Duodenal mucosa (tissue), 2 donors: ENCODE measurements at regions not wholly inside any gene's neighbourhood (a gene's known extent, or its start where the extent isn't known, plus 50 kb on each side); places are given as distances from the start of the nearest gene placed in this dataset.

Source experiments
- H3K27ac ChIP-seq: one replicate; pipeline ENCODE4 v1.7.0; 2013; ENCODE audit warnings: low read depth, low read length
- H3K27me3 ChIP-seq, 2 donors: one replicate each; pipeline ENCODE4 v1.7.0; 2013; ENCODE audit warnings: low read length in 2 of 2, control low read depth in 1 of 2; ENCODE audit not compliant: insufficient read depth in 2 of 2, control insufficient read depth in 1 of 2
- H3K36me3 ChIP-seq, 2 donors: one replicate each; pipeline ENCODE4 v1.7.0; 2013; ENCODE audit warnings: low read length in 2 of 2, control low read depth in 1 of 2; ENCODE audit not compliant: insufficient read depth in 2 of 2, control insufficient read depth in 1 of 2
- H3K4me1 ChIP-seq, 2 donors: one replicate each; pipeline ENCODE4 v1.7.0; 2013; ENCODE audit warnings: low read length in 2 of 2, control low read depth in 1 of 2; ENCODE audit not compliant: insufficient read depth in 2 of 2, control insufficient read depth in 1 of 2
- H3K4me3 ChIP-seq, 2 donors: one replicate each; pipeline ENCODE4 v1.7.0; 2013; ENCODE audit warnings: low read length in 2 of 2, low read depth in 1 of 2
- H3K9ac ChIP-seq, 2 donors: one replicate each; pipeline ENCODE4 v1.7.0; 2013; ENCODE audit warnings: low read length in 2 of 2, low read depth in 1 of 2
- H3K9me3 ChIP-seq, 2 donors: one replicate each; pipeline ENCODE4 v1.7.0; 2013; ENCODE audit warnings: low read length in 2 of 2, control low read depth in 1 of 2; ENCODE audit not compliant: control insufficient read depth in 1 of 2

DNA sequence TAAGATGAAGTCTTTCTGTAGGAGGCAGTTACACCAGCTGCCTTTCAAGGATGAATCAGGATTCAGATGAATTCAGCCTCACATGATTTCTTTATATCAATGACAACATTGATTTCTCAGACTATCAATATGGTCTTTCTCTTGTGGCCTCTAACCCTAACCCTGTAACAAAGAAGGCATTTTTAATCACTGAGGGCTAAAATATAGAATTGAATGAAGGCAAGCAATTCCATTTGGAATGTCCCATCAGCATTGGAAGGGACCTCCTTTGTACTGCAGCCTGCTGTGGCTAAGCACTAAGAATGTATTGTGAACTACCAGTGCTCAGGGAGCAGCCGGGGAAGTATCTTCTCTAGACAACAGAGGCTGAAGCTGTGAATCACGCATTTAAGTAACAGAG lies 90.6 kb upstream of the FRMD6 start:
- H3K4me1 ChIP-seq = no peaks in the 10 kb centered on the region
- H3K27me3 ChIP-seq = no peaks in the 10 kb centered on the region
- no peaks in the 10 kb centered on the region for H3K36me3 ChIP-seq
- no peaks in the 10 kb centered on the region for H3K9me3 ChIP-seq
- H3K9ac ChIP-seq = no peak overlapping the region
- H3K27ac ChIP-seq = no peak overlapping the region
- H3K4me3 ChIP-seq = no peak overlapping the region

DNA sequence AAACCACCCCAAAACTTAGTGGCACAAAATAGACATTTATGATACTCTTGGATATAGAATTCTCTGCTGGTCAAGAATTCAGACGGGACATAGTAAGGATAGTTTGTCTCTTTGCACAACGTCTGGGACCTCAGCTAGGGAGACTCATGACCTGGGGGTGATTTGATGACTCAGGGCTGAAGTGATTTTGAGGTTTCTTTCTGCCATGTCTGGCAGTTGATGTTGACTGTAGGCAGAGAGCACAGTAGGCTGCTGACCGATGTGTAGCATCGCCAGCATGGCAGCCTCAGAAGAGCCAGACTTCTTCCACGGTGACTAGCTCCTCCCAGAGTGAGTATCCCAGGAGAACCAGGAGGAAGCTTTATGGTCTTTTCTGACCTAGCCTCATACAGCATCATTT lies 88.9 kb upstream of the FRMD6 start:
- H3K9ac ChIP-seq = no peak overlapping the region
- no peak overlapping the region for H3K4me3 ChIP-seq

DNA sequence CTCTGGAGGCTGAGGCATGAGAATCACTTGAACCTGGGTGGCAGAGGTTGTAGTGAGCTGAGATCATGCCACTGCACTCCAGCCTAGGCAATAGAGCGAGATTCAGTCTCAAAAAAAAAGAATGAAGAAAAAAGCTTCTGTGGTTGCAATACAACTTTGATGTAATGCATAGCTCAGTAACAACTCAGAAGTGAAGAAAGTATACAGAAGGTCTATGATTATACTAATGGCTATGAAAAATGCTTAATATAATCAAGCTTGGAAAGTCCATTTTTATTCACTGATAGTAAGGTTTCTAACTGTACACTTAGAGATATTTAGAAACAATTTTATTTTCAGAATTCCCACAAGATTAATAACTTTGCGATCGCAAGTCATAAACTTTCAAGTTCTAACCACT lies 88.2 kb upstream of the FRMD6 start:
- Histone ChIP-seq H3K27ac (no peak overlapping the region), H3K27me3 (no peaks in the 10 kb centered on the region), H3K4me3 (no peak overlapping the region), H3K36me3 (no peaks in the 10 kb centered on the region), H3K9me3 (no peaks in the 10 kb centered on the region), H3K4me1 (no peaks in the 10 kb centered on the region), H3K9ac (no peak overlapping the region)

More for the DNA sequence above, 88.9 kb upstream of the FRMD6 start:
- no peaks in the 10 kb centered on the region for H3K36me3 ChIP-seq
- no peaks in the 10 kb centered on the region for H3K27me3 ChIP-seq
- no peaks in the 10 kb centered on the region for H3K4me1 ChIP-seq
- no peaks in the 10 kb centered on the region for H3K9me3 ChIP-seq
- no peak overlapping the region for H3K27ac ChIP-seq

DNA sequence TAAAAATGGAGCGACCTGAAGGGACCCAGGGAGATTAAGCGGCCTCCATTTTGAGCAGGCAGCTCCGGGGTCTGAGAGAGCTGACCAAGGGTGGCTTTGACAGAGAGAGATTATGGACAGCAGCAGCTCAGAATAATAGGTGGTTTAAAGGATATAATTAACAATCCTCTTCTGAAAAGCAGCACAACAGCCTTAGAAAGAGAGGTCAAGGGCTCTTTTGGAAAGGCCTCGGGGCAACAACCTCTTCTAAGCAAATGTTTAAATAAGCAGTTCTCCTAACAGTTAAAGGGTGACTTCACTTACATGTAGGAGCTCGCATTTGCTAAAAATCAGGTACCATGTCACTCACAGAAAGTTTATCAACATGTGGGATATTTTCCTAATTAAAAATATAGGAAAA lies 87.2 kb upstream of the FRMD6 start:
- Histone ChIP-seq H3K27ac (no peak overlapping the region), H3K9me3 (no peaks in the 10 kb centered on the region), H3K9ac (no peak overlapping the region), H3K4me1 (no peaks in the 10 kb centered on the region), H3K4me3 (no peak overlapping the region), H3K27me3 (no peaks in the 10 kb centered on the region), H3K36me3 (no peaks in the 10 kb centered on the region)

DNA sequence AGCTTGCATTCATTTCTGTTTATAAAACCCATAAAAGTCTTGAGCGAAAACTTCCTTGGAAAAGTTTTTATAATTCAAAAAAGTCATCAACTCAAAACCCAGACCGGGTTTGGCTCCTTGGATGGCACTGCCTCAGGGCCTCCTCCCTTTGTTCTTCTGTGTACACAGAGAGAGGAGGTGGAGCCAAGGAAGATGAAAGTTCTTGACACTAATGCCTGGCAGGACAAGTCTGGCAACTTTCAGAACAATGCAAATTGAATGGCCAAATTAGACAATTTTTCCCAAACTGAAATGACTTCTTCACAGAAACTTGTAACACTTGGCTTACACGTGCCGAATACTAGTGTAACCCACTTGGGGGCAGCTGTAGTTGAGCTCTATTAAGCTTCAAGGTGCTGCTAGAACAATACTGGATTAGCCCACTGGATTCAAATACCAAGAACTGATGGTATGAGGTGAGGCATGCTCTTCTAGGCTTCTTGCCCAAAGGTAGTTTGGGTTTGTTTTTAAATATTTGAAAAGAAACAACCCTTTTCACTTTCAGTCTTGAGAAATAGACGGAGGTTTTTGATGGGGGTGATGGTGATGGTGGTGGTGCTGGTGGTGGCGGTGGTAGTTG lies 86.6 kb upstream of the FRMD6 start:
- Histone ChIP-seq H3K4me1 (no peaks in the 10 kb centered on the region), H3K36me3 (no peaks in the 10 kb centered on the region), H3K4me3 (no peak overlapping the region), H3K9me3 (no peaks in the 10 kb centered on the region), H3K9ac (no peak overlapping the region), H3K27me3 (no peaks in the 10 kb centered on the region), H3K27ac (no peak overlapping the region)

DNA sequence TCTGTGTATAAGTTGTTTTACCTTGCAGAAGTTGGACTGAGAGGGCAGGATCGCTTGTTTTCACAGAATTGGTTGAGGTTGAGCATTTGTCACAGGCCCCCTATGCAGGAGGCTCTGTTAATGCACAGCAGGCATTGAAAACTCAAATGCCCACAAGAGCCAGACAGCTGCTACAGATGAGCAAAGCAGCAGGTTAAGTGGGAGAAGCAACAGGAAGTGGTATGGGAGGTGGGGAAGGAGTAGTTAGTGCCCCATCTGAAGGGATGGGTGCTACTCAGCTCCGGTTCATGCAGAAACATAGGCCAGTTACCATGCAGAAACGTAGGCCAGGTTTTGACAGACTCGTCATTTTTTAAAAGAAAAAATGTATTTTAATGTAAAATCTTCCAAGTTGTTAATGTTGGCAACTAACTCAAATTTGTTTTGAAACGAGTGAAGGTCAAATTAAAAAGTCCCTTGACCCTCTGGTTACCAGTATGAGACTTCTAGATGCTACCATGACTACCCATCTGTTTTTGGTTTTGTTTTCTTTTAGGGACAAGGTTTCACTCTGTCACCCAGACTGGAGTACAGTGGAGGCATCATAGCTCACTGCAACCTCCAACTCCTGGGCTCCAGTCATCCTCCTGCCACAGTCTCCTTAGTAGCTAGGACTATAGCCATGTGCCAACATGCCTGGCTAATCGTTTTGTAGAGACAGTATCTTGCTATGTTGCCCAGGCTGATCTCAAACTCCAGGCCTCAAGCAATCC lies 84.7 kb upstream of the FRMD6 start:
- Histone ChIP-seq H3K9me3 (no peaks in the 10 kb centered on the region), H3K4me3 (no peak overlapping the region), H3K36me3 (no peaks in the 10 kb centered on the region), H3K27me3 (no peaks in the 10 kb centered on the region), H3K4me1 (no peaks in the 10 kb centered on the region), H3K27ac (no peak overlapping the region), H3K9ac (no peak overlapping the region)

DNA sequence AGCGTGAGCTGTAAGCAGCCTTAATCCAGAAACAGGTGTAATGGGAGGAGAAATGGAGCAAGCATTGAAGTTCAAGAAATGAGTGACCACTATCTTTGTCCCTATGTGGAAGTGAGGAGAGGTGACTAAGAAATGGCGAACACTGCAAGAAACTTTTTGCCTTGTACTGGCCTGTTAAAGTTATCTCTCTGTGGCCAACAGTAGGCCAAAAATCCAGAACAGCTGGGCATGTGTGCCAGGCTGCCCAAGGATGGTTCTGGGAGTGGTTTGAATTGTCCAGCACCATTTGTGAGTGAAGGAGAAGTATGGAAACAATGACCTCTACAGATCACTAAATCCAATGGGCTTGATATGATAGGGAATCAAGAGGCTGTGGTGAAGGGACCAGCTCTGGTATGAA lies 83.3 kb upstream of the FRMD6 start:
- H3K27ac ChIP-seq = no peak overlapping the region
- H3K9ac ChIP-seq = no peak overlapping the region
- no peaks in the 10 kb centered on the region for H3K36me3 ChIP-seq
- H3K4me1 ChIP-seq = no peaks in the 10 kb centered on the region
- H3K4me3 ChIP-seq = no peak overlapping the region
- H3K9me3 ChIP-seq = no peaks in the 10 kb centered on the region
- H3K27me3 ChIP-seq = peaks cover 0 to 3% of the 10 kb centered on the region in 2 donors

DNA sequence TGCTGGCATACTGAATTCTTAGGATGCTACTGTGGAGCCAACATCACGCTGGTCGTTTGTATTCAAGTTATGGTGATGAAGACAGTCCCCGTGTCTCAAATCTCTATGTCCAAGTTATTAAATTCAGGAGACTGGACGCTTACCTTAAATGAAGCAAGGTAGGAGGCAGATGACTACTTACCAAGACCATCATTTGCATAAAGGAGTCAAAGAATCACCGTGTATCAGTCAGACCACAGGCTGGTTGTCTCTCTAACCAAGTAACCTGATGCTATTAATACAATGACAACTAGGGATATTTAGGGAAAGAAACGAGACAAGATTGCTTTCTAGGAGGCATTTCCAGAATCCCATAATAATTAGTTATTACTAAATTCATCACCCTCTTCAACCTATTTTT lies 78.1 kb upstream of the FRMD6 start:
- H3K9me3 ChIP-seq = no peaks in the 10 kb centered on the region
- no peak overlapping the region for H3K27ac ChIP-seq
- no peak overlapping the region for H3K9ac ChIP-seq
- no peak overlapping the region for H3K4me3 ChIP-seq
- H3K27me3 ChIP-seq = peaks cover 0 to 10% of the 10 kb centered on the region in 2 donors
- no peaks in the 10 kb centered on the region for H3K4me1 ChIP-seq
- no peaks in the 10 kb centered on the region for H3K36me3 ChIP-seq

DNA sequence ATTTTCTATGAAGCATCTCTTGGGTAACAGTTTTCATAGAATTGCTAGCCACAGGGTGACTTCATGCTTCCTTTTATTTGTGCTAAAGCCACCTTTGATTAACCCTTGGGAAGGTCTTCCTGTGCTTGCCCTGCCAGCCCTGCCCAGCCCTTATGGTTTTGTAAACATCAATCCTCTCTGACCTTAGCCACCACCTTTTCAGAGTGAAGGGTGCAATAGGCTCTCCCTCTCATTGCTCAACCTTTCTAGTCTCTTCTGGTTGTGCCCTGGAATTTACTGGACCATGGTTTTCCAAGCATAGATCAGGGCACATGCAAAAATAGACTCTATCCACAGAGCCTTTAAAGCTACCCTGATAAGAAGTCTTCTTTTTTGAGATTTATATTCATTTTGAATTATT lies 77.7 kb upstream of the FRMD6 start:
- Histone ChIP-seq H3K9ac (no peak overlapping the region), H3K4me3 (no peak overlapping the region), H3K4me1 (no peaks in the 10 kb centered on the region), H3K9me3 (no peaks in the 10 kb centered on the region), H3K27me3 (peaks cover 0 to 10% of the 10 kb centered on the region in 2 donors), H3K27ac (no peak overlapping the region), H3K36me3 (no peaks in the 10 kb centered on the region)

DNA sequence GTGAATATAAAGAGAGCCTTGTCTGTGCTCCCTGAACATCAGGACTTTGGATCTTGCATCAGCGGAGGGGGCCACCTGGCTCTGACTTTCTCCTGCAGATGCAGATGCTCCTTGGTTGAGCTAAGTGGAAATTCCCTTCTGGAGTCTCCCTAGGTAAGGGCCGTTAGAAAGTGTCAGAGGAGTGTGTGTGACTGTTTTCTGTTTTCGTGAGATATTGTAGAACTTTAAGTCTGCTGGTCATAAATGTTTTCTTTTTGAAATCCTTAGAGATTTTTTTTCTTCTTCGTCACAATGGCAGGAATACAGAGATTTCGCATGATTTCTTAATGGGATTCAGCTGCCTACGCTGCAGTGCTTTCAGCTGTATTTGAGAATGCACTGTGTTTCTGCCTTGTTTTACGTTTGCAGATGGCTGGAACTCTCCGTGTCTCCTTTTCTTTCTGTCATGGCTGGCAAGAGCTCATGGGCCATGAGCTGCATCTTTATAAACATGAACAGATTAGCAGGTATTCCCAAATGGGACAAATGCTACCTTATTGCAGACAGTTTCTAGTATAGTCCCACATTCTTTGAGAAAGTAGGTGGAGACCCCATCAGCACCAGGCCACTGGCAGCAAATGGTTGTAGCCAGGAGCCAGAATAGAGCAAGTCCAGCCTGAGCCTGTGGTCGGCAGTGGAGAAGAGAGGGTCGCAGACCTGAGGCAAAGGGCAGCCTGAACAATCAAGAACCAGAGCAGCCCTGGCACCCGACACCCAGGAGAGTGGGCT lies 76.2 kb upstream of the FRMD6 start:
- H3K4me1 ChIP-seq = no peaks in the 10 kb centered on the region
- H3K4me3 ChIP-seq = no peak overlapping the region
- no peaks in the 10 kb centered on the region for H3K36me3 ChIP-seq
- H3K9me3 ChIP-seq = no peaks in the 10 kb centered on the region
- H3K9ac ChIP-seq = no peak overlapping the region
- H3K27ac ChIP-seq = no peak overlapping the region
- H3K27me3 ChIP-seq = peaks cover 0 to 10% of the 10 kb centered on the region in 2 donors
